Body of pancreas (tissue), 4 donors: ENCODE measurements at regions not wholly inside any gene's neighbourhood (a gene's known extent, or its start where the extent isn't known, plus 50 kb on each side); places are given as distances from the start of the nearest gene placed in this dataset.
A peak's percentile ranks its signal among the peaks of the same experiment; 100 is the strongest.

Experiments used
- ATAC-seq: fragments of 150-250 bp; one replicate; pipeline ENCODE4 v1.9.1; 2016
- DNase-seq, 4 donors: peaks; one replicate each; pipeline ENCODE4 v3.0.0-alpha.2; 2019
- H3K27ac ChIP-seq, 4 donors: fragments of 200-600 bp; sonication (generic); 1 replicate in 3 of 4; 2 replicates in 1 of 4; pipeline versions ENCODE4 v1.5.1 to v1.6.1; 2016 to 2019; ENCODE audit warnings: mild to moderate bottlenecking in 1 of 4, mixed read lengths in 1 of 4, moderate library complexity in 1 of 4
- H3K27me3 ChIP-seq, 2 donors: fragments of 200-600 bp; sonication (generic); one replicate each; pipeline ENCODE4 v1.6.0; 2016; ENCODE audit warnings: mild to moderate bottlenecking in 1 of 2
- H3K36me3 ChIP-seq, 2 donors: fragments of 200-600 bp; sonication (generic); replicated peaks in 1 of 2; 2 replicates each; pipeline ENCODE4 v1.5.1; 2016; ENCODE audit warnings: low read depth in 2 of 2; ENCODE audit not compliant: insufficient read depth in 1 of 2
- H3K4me1 ChIP-seq: fragments of 200-600 bp; sonication (generic); one replicate; pipeline ENCODE4 v1.6.0; 2016
- H3K4me3 ChIP-seq, 2 donors: fragments of 200-600 bp; sonication (generic); 1 replicate in 1 of 2; 2 replicates in 1 of 2; pipeline ENCODE4 v1.5.1; 2016 to 2019
- H3K9me3 ChIP-seq, 3 donors: fragments of 200-600 bp; sonication (generic); 1 replicate in 2 of 3; 2 replicates in 1 of 3; pipeline ENCODE4 v1.5.1; 2016
- CTCF ChIP-seq, 7 experiments: fragments of 450-650 bp in 4 of 7; fragments of 200-600 bp in 3 of 7; sonication (generic) in 3 of 7; IDR thresholded peaks; one replicate each; pipeline ENCODE4 v1.5.1; 2016 to 2019; ENCODE audit warnings: antibody characterized with exemption in 7 of 7
- POLR2A ChIP-seq, 3 donors: fragments of 450-650 bp; IDR thresholded peaks; one replicate each; pipeline ENCODE4 v1.6.1; 2016; ENCODE audit warnings: antibody characterized with exemption in 3 of 3, mild to moderate bottlenecking in 2 of 3
- WGBS, 2 donors: methylation state at CpG; one replicate each; pipeline ENCODE4 v1.1.5; 2017; 5-methylcytosine and 5-hydroxymethylcytosine counted together
- intact Hi-C: fragments of 100-400 bp; cut with DNase I; formaldehyde crosslinking; loops from one replicate; pipeline ENCODE4 v1.15.1; 2023

GRCh38 chr12:92465786-92466295, 236.9 kb upstream of the PLEKHG7 start:
- Histone ChIP-seq H3K4me3 (no peak overlapping the region), H3K4me1 (peaks cover 22% of the 10 kb centered on the region), H3K9me3 (no peaks in the 10 kb centered on the region), H3K36me3 (no peaks in the 10 kb centered on the region), H3K27ac (peak overlapping the region in 3 of 4 donors; percentile 19 to 55 (median 19)), H3K27me3 (no peaks in the 10 kb centered on the region)
- intact Hi-C loops = no loop called here
- ATAC-seq (no peak), DNase-seq (no peak)
- TF ChIP-seq POLR2A (IDR thresholded peaks at IDR 0.05) (no peak), CTCF (IDR thresholded peaks at IDR 0.05) (no peak)
- 91 to 95% methylated on average over 9 of the region's 9 CpGs for WGBS, 2 donors

- Histone ChIP-seq H3K27ac (no peak overlapping the region), H3K4me3 (no peak overlapping the region), H3K27me3 (no peaks in the 10 kb centered on the region), H3K9me3 (no peaks in the 10 kb centered on the region), H3K4me1 (peaks cover 22% of the 10 kb centered on the region), H3K36me3 (no peaks in the 10 kb centered on the region)
- TF ChIP-seq CTCF (IDR thresholded peaks at IDR 0.05) = no peak
- TF ChIP-seq POLR2A (IDR thresholded peaks at IDR 0.05) = no peak
- 66 to 67% methylated on average over 3 of the region's 3 CpGs for WGBS, 2 donors
- intact Hi-C loops = no loop called here
- DNase-seq (no peak), ATAC-seq (no peak)
Observed at GRCh38 chr12:92464911-92465310, 237.9 kb upstream of the PLEKHG7 start.

- WGBS, 2 donors = 88 to 90% methylated on average over 2 of the region's 2 CpGs
- intact Hi-C loops = no loop called here
- Histone ChIP-seq H3K27ac (no peak overlapping the region), H3K36me3 (no peaks in the 10 kb centered on the region), H3K4me1 (peaks cover 22% of the 10 kb centered on the region), H3K27me3 (no peaks in the 10 kb centered on the region), H3K9me3 (no peaks in the 10 kb centered on the region), H3K4me3 (no peak overlapping the region)
- no peak for DNase-seq
- no peak for TF ChIP-seq POLR2A (IDR thresholded peaks at IDR 0.05)
- TF ChIP-seq CTCF (IDR thresholded peaks at IDR 0.05) = no peak
- no peak for ATAC-seq
Observed at GRCh38 chr12:92463171-92463570, 239.6 kb upstream of the PLEKHG7 start.

- Histone ChIP-seq H3K4me1 (peaks cover 22% of the 10 kb centered on the region), H3K4me3 (no peak overlapping the region), H3K9me3 (no peaks in the 10 kb centered on the region), H3K36me3 (no peaks in the 10 kb centered on the region), H3K27me3 (no peaks in the 10 kb centered on the region), H3K27ac (no peak overlapping the region)
- intact Hi-C loops = no loop called here
- ATAC-seq = no peak
- DNase-seq = no peak
- 65 to 71% methylated on average over 1 of the region's 1 CpG for WGBS, 2 donors
- TF ChIP-seq POLR2A (IDR thresholded peaks at IDR 0.05) (no peak), CTCF (IDR thresholded peaks at IDR 0.05) (no peak)
Observed at GRCh38 chr12:92462527-92462926, 240.3 kb upstream of the PLEKHG7 start.

GRCh38 chr12:92462049-92462448, 240.7 kb upstream of the PLEKHG7 start:
- ATAC-seq (no peak), DNase-seq (peak in 1 of 4 donors; percentile 28)
- H3K27ac ChIP-seq = peak overlapping the region in 1 of 4 donors; percentile 46
- no peaks in the 10 kb centered on the region for H3K9me3 ChIP-seq
- intact Hi-C loops = no loop called here
- peaks cover 20% of the 10 kb centered on the region for H3K4me1 ChIP-seq
- no peaks in the 10 kb centered on the region for H3K36me3 ChIP-seq
- TF ChIP-seq POLR2A (IDR thresholded peaks at IDR 0.05) = no peak
- no peak for TF ChIP-seq CTCF (IDR thresholded peaks at IDR 0.05)
- WGBS, 2 donors = 60 to 80% methylated on average over 3 of the region's 3 CpGs
- H3K27me3 ChIP-seq = no peaks in the 10 kb centered on the region
- no peak overlapping the region for H3K4me3 ChIP-seq
